ENCODE measurements at regions not wholly inside any gene's neighbourhood (a gene's known extent, or its start where the extent isn't known, plus 50 kb on each side); places are given as distances from the start of the nearest gene placed in this dataset.

DNA sequence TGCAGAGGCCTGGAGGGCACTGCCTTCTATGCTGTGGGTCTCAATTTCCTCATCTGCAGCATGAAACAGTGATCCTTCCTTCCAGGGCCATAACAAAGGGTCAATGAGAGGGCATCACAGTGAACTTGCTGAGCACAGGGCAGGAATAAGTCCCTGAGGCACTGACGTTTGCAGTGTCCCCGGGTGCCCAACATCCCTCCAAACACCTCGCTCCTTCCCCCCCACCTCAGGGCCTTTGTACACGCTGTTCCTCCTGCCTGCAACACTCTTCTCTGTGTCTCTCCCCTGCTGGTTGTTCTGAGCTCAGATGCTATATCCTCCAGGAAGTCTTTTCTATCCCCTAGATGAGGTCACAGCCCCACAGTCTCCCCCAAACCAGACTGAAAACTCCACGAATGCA lies 59.7 kb upstream of the TCF20 start:
- H3K27ac ChIP-seq: peak overlapping the region; percentile 51; the same call in 1 of the 2 replicates

DNA sequence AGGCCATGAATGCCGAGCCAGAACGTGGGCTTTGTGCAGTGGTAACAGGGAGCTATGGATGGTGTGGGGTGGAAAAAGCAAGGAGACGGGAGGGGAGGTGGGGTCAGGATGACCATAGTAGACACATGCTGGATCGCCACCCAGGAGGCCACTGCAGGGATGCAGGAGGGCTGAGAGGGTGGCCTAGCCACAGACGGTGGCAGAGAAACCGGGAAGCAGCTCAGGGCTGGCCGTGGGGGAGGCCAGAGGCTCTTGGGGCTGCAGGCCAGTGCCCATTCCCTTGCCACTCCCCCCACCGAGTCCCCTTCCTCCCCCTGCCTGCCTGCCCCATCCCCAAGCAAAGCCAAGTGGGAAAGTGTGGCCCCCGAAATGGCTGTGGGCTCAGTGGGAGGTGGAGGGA lies 59.1 kb upstream of the TCF20 start:
- H3K27me3 ChIP-seq: no peaks in the 10 kb centered on the region
- no peak overlapping the region for H3K4me3 ChIP-seq
- no peaks in the 10 kb centered on the region for H3K9me3 ChIP-seq
- 0 out of 2 replicates have a peak overlapping the region, but pooled peaks have one; percentile 8 for H3K9ac ChIP-seq
- peaks cover 99% of the 10 kb centered on the region for H3K4me1 ChIP-seq
- H3K4me2 ChIP-seq: peak overlapping the region; percentile 98
- TF ChIP-seq Cebpa-rat (IDR thresholded peaks at IDR 0.05): no peak
- peak overlapping the region; percentile 59; the same call in 1 of the 2 replicates for H3K27ac ChIP-seq
- peaks cover 99% of the 10 kb centered on the region for H4K20me1 ChIP-seq
- H3K36me3 ChIP-seq: no peaks in the 10 kb centered on the region

More for the DNA sequence above, 59.7 kb upstream of the TCF20 start:
- Histone ChIP-seq H3K4me2 (peak overlapping the region; percentile 98), H3K27me3 (no peaks in the 10 kb centered on the region), H3K9me3 (no peaks in the 10 kb centered on the region), H4K20me1 (peaks cover 92% of the 10 kb centered on the region), H3K4me3 (no peak overlapping the region), H3K9ac (0 out of 2 replicates have a peak overlapping the region, but pooled peaks have one; percentile 8), H3K4me1 (peaks cover 99% of the 10 kb centered on the region), H3K36me3 (no peaks in the 10 kb centered on the region)
- TF ChIP-seq Cebpa-rat (IDR thresholded peaks at IDR 0.05): no peak

- no peak for TF ChIP-seq Cebpa-rat (IDR thresholded peaks at IDR 0.05)
- no peaks in the 10 kb centered on the region for H3K9me3 ChIP-seq
- H3K9ac ChIP-seq: no peak overlapping the region
- no peaks in the 10 kb centered on the region for H3K27me3 ChIP-seq
- peak overlapping the region; percentile 59 for H3K27ac ChIP-seq
- H3K4me1 ChIP-seq: peaks cover 97% of the 10 kb centered on the region
- H3K4me2 ChIP-seq: peak overlapping the region; percentile 98
- H3K4me3 ChIP-seq: no peak overlapping the region
- no peaks in the 10 kb centered on the region for H3K36me3 ChIP-seq
- peaks cover 92% of the 10 kb centered on the region for H4K20me1 ChIP-seq
Observed at GRCh38 chr22:42328784-42329145, 58.3 kb upstream of the TCF20 start.

GRCh38 chr22:42328130-42328783 lies 57.8 kb upstream of the TCF20 start:
- no peak overlapping the region for H3K4me3 ChIP-seq
- H3K9me3 ChIP-seq: no peaks in the 10 kb centered on the region
- H3K36me3 ChIP-seq: no peaks in the 10 kb centered on the region
- H4K20me1 ChIP-seq: peaks cover 87% of the 10 kb centered on the region
- no peak for TF ChIP-seq Cebpa-rat (IDR thresholded peaks at IDR 0.05)
- peaks cover 95% of the 10 kb centered on the region for H3K4me1 ChIP-seq
- H3K9ac ChIP-seq: 0 out of 2 replicates have a peak overlapping the region, but pooled peaks have one; percentile 1
- H3K27ac ChIP-seq: peak overlapping the region; percentile 59
- peak overlapping the region; percentile 98 for H3K4me2 ChIP-seq
- H3K27me3 ChIP-seq: no peaks in the 10 kb centered on the region

DNA sequence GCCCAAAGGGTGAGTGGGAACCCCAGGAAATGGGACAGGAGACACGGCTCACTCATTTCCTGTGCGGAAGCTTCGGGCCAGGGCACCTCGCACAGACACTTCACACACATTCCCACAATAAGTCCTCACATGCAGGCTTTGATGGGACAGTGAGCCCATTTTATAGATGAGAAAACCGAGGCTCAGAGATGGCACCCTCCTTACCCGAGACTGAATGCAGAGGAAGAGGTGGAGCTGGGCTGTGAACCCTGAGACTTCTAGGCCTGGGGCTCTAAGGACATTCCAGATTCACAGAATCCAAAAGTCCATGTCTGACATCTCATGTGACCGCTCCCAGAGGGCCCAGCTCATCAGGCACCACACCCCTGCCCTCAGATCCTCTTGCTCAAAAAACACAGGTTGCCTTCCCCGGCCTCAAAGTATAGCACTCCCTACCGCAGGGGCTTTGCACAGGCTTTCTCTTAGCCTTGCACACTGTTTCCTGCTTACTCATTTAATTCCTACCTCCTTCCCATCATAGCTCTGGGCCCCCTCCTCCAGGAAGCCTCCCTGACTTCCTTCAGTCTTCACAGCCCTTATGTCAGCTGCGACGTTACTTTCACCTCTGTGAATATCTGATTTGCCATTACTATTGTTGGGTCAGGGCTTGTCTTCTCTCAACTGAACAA lies 57.1 kb upstream of the TCF20 start:
- peaks cover 81% of the 10 kb centered on the region for H4K20me1 ChIP-seq
- peak overlapping the region; percentile 59; the same call in 1 of the 2 replicates for H3K27ac ChIP-seq
- TF ChIP-seq Cebpa-rat (IDR thresholded peaks at IDR 0.05): no peak
- H3K4me1 ChIP-seq: peaks cover 95% of the 10 kb centered on the region
- no peaks in the 10 kb centered on the region for H3K36me3 ChIP-seq
- no peak overlapping the region for H3K4me3 ChIP-seq
- H3K4me2 ChIP-seq: peak overlapping the region; percentile 98
- peak overlapping the region; percentile 2; the same call in 1 of the 2 replicates for H3K9ac ChIP-seq
- H3K27me3 ChIP-seq: no peaks in the 10 kb centered on the region
- no peaks in the 10 kb centered on the region for H3K9me3 ChIP-seq

DNA sequence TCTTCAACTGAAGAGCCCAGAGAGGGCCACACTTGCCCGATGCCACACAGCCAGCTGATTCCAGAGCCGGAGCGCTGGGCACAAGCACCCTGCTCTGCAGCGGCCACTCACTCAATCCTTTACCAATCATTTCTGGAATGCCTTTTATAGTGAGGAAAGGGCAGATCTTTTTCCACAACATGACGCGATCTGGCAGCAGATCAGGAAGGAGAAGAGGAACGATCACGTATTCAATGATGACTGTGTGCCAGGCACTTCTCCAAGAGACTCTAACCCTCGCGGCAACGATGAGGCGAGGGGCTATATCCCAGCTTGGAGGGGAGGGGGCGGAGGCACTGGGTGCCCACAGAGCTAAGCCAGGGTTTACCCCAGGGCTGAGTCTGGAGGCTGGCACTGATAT lies 56.3 kb upstream of the TCF20 start:
- H3K9ac ChIP-seq: peak overlapping the region; percentile 2; the same call in 1 of the 2 replicates
- no peak overlapping the region for H3K4me3 ChIP-seq
- no peaks in the 10 kb centered on the region for H3K36me3 ChIP-seq
- H4K20me1 ChIP-seq: peaks cover 73% of the 10 kb centered on the region
- H3K4me1 ChIP-seq: peaks cover 95% of the 10 kb centered on the region
- no peaks in the 10 kb centered on the region for H3K9me3 ChIP-seq
- H3K27me3 ChIP-seq: no peaks in the 10 kb centered on the region
- TF ChIP-seq Cebpa-rat (IDR thresholded peaks at IDR 0.05): no peak
- H3K4me2 ChIP-seq: peak overlapping the region; percentile 98
- H3K27ac ChIP-seq: peak overlapping the region; percentile 44; the same call in 1 of the 2 replicates

- Histone ChIP-seq H3K9me3 (no peaks in the 10 kb centered on the region), H3K9ac (no peak overlapping the region; the same call in 1 of the 2 replicates), H3K4me3 (no peak overlapping the region), H3K36me3 (no peaks in the 10 kb centered on the region), H3K4me1 (peaks cover 95% of the 10 kb centered on the region), H4K20me1 (peaks cover 68% of the 10 kb centered on the region), H3K4me2 (peak overlapping the region; percentile 98), H3K27me3 (no peaks in the 10 kb centered on the region), H3K27ac (0 out of 2 replicates have a peak overlapping the region, but pooled peaks have one; percentile 44)
- no peak for TF ChIP-seq Cebpa-rat (IDR thresholded peaks at IDR 0.05)
Observed at GRCh38 chr22:42326301-42326700, 55.8 kb upstream of the TCF20 start.

- Histone ChIP-seq H3K4me1 (peaks cover 95% of the 10 kb centered on the region), H3K9me3 (no peaks in the 10 kb centered on the region), H4K20me1 (peaks cover 56% of the 10 kb centered on the region), H3K9ac (peak overlapping the region; percentile 56; the same call in 1 of the 2 replicates), H3K4me2 (peak overlapping the region; percentile 98), H3K4me3 (peak overlapping the region; percentile 33), H3K36me3 (no peaks in the 10 kb centered on the region), H3K27ac (peak overlapping the region; percentile 73), H3K27me3 (no peaks in the 10 kb centered on the region)
- TF ChIP-seq Cebpa-rat (IDR thresholded peaks at IDR 0.05): no peak
Observed at GRCh38 chr22:42324990-42325710, 54.7 kb upstream of the TCF20 start.

GRCh38 chr22:42324566-42324965 lies 54.1 kb upstream of the TCF20 start:
- peak overlapping the region; percentile 98 for H3K4me2 ChIP-seq
- TF ChIP-seq Cebpa-rat (IDR thresholded peaks at IDR 0.05): no peak
- peaks cover 51% of the 10 kb centered on the region for H4K20me1 ChIP-seq
- no peaks in the 10 kb centered on the region for H3K36me3 ChIP-seq
- H3K4me3 ChIP-seq: peak overlapping the region; percentile 33
- H3K27me3 ChIP-seq: no peaks in the 10 kb centered on the region
- H3K27ac ChIP-seq: peak overlapping the region; percentile 73; the same call in 1 of the 2 replicates
- H3K9ac ChIP-seq: peak overlapping the region; percentile 56; the same call in 1 of the 2 replicates
- H3K9me3 ChIP-seq: no peaks in the 10 kb centered on the region
- peaks cover 95% of the 10 kb centered on the region for H3K4me1 ChIP-seq
